IMR-90 (cell line): ENCODE measurements at regions not wholly inside any gene's neighbourhood (a gene's known extent, or its start where the extent isn't known, plus 50 kb on each side); places are given as distances from the start of the nearest gene placed in this dataset.

ENCODE experiments used
- ATAC-seq: fragments of 200-7000 bp; cut with Tn5 transposase; 2 replicates; pipeline ENCODE4 v1.9.1; 2020; ENCODE audit warnings: low read depth, mild to moderate bottlenecking, moderate library complexity
- BruUV-seq: library from RNA; stranded (reverse); fragments of 400-500 nt; replicated peaks from 2 replicates; lab custom pipeline; 2021; lab: Mats Ljungman, UMichigan
- CTCF ChIA-PET: fragments of 300-600 bp; formaldehyde crosslinking; extraction: SDS; loops from one replicate; lab custom pipeline; 2021; ENCODE audit warnings: antibody characterized with exemption; lab: Yijun Ruan, JAX
- POLR2A ChIA-PET: fragments of 300-600 bp; sonication (Branson Sonifier 250); formaldehyde crosslinking; loops from one replicate; lab custom pipeline; 2022; ENCODE audit warnings: antibody characterized with exemption; ENCODE audit not compliant: unreplicated experiment; lab: Charles Lee
- DNase-seq: peaks from one replicate; pipeline ENCODE4 v3.0.0; 2013
- H2AFZ ChIP-seq: replicated peaks from 2 replicates; pipeline ENCODE3; 2013; ENCODE audit warnings: low read length, mild to moderate bottlenecking; ENCODE audit not compliant: poor library complexity
- H2AK5ac ChIP-seq: 2 replicates; pipeline ENCODE4 v1.6.1; 2013; ENCODE audit warnings: low read depth, low read length, inconsistent platforms
- H2AK9ac ChIP-seq: replicated peaks from 2 replicates; pipeline ENCODE3; 2013; ENCODE audit warnings: mild to moderate bottlenecking, low read depth, low read length, moderate library complexity; ENCODE audit not compliant: poor library complexity
- H2BK120ac ChIP-seq: 2 replicates; pipeline ENCODE4 v1.6.1; 2013; ENCODE audit warnings: low read depth, low read length, inconsistent platforms
- H2BK15ac ChIP-seq: 3 replicates; pipeline ENCODE4 v1.6.1; 2013; ENCODE audit warnings: low read depth, low read length, inconsistent platforms
- H2BK20ac ChIP-seq: 2 replicates; pipeline ENCODE4 v1.6.1; 2013; ENCODE audit warnings: low read depth, mild to moderate bottlenecking, inconsistent platforms, low read length, moderate library complexity
- H2BK5ac ChIP-seq: 2 replicates; pipeline ENCODE4 v1.6.1; 2013; ENCODE audit warnings: mild to moderate bottlenecking, low read depth, low read length, inconsistent platforms; ENCODE audit not compliant: poor library complexity, severe bottlenecking
- H3K14ac ChIP-seq: replicated peaks from 2 replicates; pipeline ENCODE4 v1.6.1; 2013; ENCODE audit warnings: low read depth, low read length, inconsistent platforms
- H3K18ac ChIP-seq: 2 replicates; pipeline ENCODE4 v1.6.1; 2013; ENCODE audit warnings: low read depth, low read length, control low read depth
- H3K23ac ChIP-seq: 2 replicates; pipeline ENCODE4 v1.6.1; 2013; ENCODE audit warnings: low read depth, low read length, inconsistent platforms
- H3K27ac ChIP-seq: 2 replicates; pipeline ENCODE4 v1.5.1; 2013; ENCODE audit warnings: mild to moderate bottlenecking, control low read depth, low read length; ENCODE audit not compliant: insufficient read depth
- H3K27me3 ChIP-seq: 2 replicates; pipeline ENCODE4 v1.6.1; 2013; ENCODE audit warnings: low read length; ENCODE audit not compliant: control insufficient read depth, insufficient read depth
- H3K36me3 ChIP-seq: 2 replicates; pipeline ENCODE4 v1.6.1; 2013; ENCODE audit warnings: low read length, mixed read lengths; ENCODE audit not compliant: control insufficient read depth, insufficient read depth
- H3K4ac ChIP-seq: 2 replicates; pipeline ENCODE4 v1.6.1; 2013; ENCODE audit warnings: low read depth, low read length, inconsistent platforms
- H3K4me1 ChIP-seq: 2 replicates; pipeline ENCODE4 v1.6.1; 2013; ENCODE audit warnings: low read length, mixed read lengths; ENCODE audit not compliant: control insufficient read depth, insufficient read depth
- H3K4me2 ChIP-seq: 2 replicates; pipeline ENCODE4 v1.6.1; 2013; ENCODE audit warnings: low read depth, mild to moderate bottlenecking, control low read depth, low read length, moderate library complexity
- H3K4me3 ChIP-seq: 2 replicates; pipeline ENCODE4 v1.5.1; 2013; ENCODE audit warnings: low read depth, mild to moderate bottlenecking, control low read depth, low read length, moderate library complexity; ENCODE audit not compliant: insufficient read depth
- H3K56ac ChIP-seq: 2 replicates; pipeline ENCODE4 v1.6.1; 2013; ENCODE audit warnings: low read length, inconsistent platforms; ENCODE audit not compliant: insufficient read depth; ENCODE audit errors: extremely low read depth
- H3K79me1 ChIP-seq, 2 experiments: 2 replicates each; pipeline ENCODE4 v1.6.1; 2013; ENCODE audit warnings: low read length in 2 of 2, inconsistent platforms in 1 of 2, low read depth in 1 of 2
- H3K9ac ChIP-seq: 2 replicates; pipeline ENCODE4 v1.6.1; 2013; ENCODE audit warnings: low read depth, low read length, control low read depth
- H3K9me1 ChIP-seq: 2 replicates; pipeline ENCODE4 v1.6.1; 2013; ENCODE audit warnings: low read length, inconsistent platforms; ENCODE audit not compliant: insufficient read depth
- H3K9me3 ChIP-seq: 2 replicates; pipeline ENCODE4 v1.6.1; 2013; ENCODE audit warnings: low read length; ENCODE audit not compliant: control insufficient read depth, insufficient read depth
- H4K20me1 ChIP-seq: 2 replicates; pipeline ENCODE4 v1.6.1; 2013; ENCODE audit warnings: low read length, inconsistent platforms; ENCODE audit not compliant: insufficient read depth
- H4K5ac ChIP-seq: 2 replicates; pipeline ENCODE4 v1.6.1; 2013; ENCODE audit warnings: mild to moderate bottlenecking, low read depth, low read length, control low read depth
- H4K8ac ChIP-seq, 2 experiments: 2 replicates each; pipeline ENCODE4 v1.6.1; 2013; ENCODE audit warnings: low read depth in 2 of 2, low read length in 2 of 2, control low read depth in 1 of 2, inconsistent platforms in 1 of 2
- H4K91ac ChIP-seq: 2 replicates; pipeline ENCODE4 v1.6.1; 2013; ENCODE audit warnings: low read depth, low read length, inconsistent platforms; ENCODE audit not compliant: insufficient read depth
- BHLHE40 ChIP-seq: fragments of 150-350 bp; IDR thresholded peaks from 2 replicates; pipeline ENCODE4 v1.6.1; 2016; ENCODE audit warnings: mild to moderate bottlenecking, low read depth, low read length
- CEBPB ChIP-seq: IDR thresholded peaks from 2 replicates; pipeline ENCODE4 v1.6.1; 2012; ENCODE audit warnings: low read depth, low read length, improper control_type of control experiment
- CHD1 ChIP-seq: IDR thresholded peaks from 2 replicates; pipeline ENCODE4 v1.6.1; 2012; ENCODE audit warnings: low read depth, low read length, improper control_type of control experiment
- FOS ChIP-seq: fragments of 150-350 bp; IDR thresholded peaks from 2 replicates; pipeline ENCODE4 v1.6.1; 2016; ENCODE audit warnings: low read depth, low read length
- MAFK ChIP-seq: IDR thresholded peaks from 2 replicates; pipeline ENCODE4 v1.6.1; 2012; ENCODE audit warnings: low read depth, low read length, improper control_type of control experiment
- MAZ ChIP-seq: IDR thresholded peaks from 2 replicates; pipeline ENCODE4 v1.6.1; 2012; ENCODE audit warnings: low read depth, mild to moderate bottlenecking, low read length, improper control_type of control experiment, moderate library complexity, borderline replicate concordance
- MXI1 ChIP-seq: IDR thresholded peaks from 2 replicates; pipeline ENCODE4 v1.6.1; 2012; ENCODE audit warnings: low read depth, mild to moderate bottlenecking, low read length, moderate library complexity, borderline replicate concordance
- NFE2L2 ChIP-seq: fragments of 150-350 bp; IDR thresholded peaks from 2 replicates; pipeline ENCODE4 v1.6.1; 2016; ENCODE audit warnings: low read depth, mild to moderate bottlenecking, low read length
- POLR2A ChIP-seq: IDR thresholded peaks from 2 replicates; pipeline ENCODE4 v1.6.1; 2012; ENCODE audit warnings: mild to moderate bottlenecking, low read depth, low read length
- RAD21 ChIP-seq: IDR thresholded peaks from 2 replicates; pipeline ENCODE4 v1.6.1; 2012; ENCODE audit warnings: low read length, improper control_type of control experiment
- RCOR1 ChIP-seq: IDR thresholded peaks from 2 replicates; pipeline ENCODE4 v1.6.1; 2012; ENCODE audit warnings: mild to moderate bottlenecking, low read length, improper control_type of control experiment; ENCODE audit not compliant: insufficient replicate concordance
- RFX5 ChIP-seq: IDR thresholded peaks from 2 replicates; pipeline ENCODE4 v1.8.0; 2012; ENCODE audit warnings: low read depth, mild to moderate bottlenecking, low read length, moderate library complexity
- SMC3 ChIP-seq: fragments of 150-350 bp; IDR thresholded peaks from 2 replicates; pipeline ENCODE4 v1.6.1; 2016; ENCODE audit warnings: low read depth, mild to moderate bottlenecking, antibody characterized with exemption, low read length, moderate library complexity
- WGBS, 2 experiments: methylation state at CpG; one replicate each; pipeline versions ENCODE4 v1.1.5 to v1.1.7; 2013; ENCODE audit warnings: missing lambda C conversion rate in 2 of 2; ENCODE audit not compliant: insufficient read length in 1 of 2; ENCODE audit errors: extremely low coverage in 2 of 2; 5-methylcytosine and 5-hydroxymethylcytosine counted together
- dilution Hi-C: fragments of 300-500 bp; cut with HindIII; formaldehyde crosslinking; loops from one replicate; pipeline ENCODE4 v1.14.3; 2018; ENCODE audit warnings: low sequenced_read_pairs; ENCODE audit not compliant: unreplicated experiment
- in situ Hi-C: fragments of 300-500 bp; cut with MboI; formaldehyde crosslinking; loops from 3 replicates; pipeline ENCODE4 v1.14.3; 2019; ENCODE audit warnings: low sequenced_read_pairs, inconsistent platforms, mixed read lengths
- intact Hi-C: fragments of 100-400 bp; cut with micrococcal nuclease; formaldehyde crosslinking; loops from 2 replicates; pipeline ENCODE4 v1.10.0; 2022
- TF ChIP-seq, protein P1 (sequence below): fragments of 150-350 bp; IDR thresholded peaks from 2 replicates; pipeline ENCODE4 v1.6.1; 2016; ENCODE audit warnings: low read depth, mild to moderate bottlenecking, low read length, moderate library complexity, borderline replicate concordance
- TF ChIP-seq, protein P2 (sequence below): conservative IDR thresholded peaks from 2 replicates; pipeline ENCODE4 v1.5.1; 2012; ENCODE audit warnings: mild to moderate bottlenecking, low read depth, low read length, improper control_type of control experiment
- TF ChIP-seq, protein P3 (sequence below): fragments of 150-350 bp; IDR thresholded peaks from 2 replicates; pipeline ENCODE4 v1.6.1; 2017; ENCODE audit warnings: mild to moderate bottlenecking, antibody characterized with exemption, low read length, low read depth

DNA sequence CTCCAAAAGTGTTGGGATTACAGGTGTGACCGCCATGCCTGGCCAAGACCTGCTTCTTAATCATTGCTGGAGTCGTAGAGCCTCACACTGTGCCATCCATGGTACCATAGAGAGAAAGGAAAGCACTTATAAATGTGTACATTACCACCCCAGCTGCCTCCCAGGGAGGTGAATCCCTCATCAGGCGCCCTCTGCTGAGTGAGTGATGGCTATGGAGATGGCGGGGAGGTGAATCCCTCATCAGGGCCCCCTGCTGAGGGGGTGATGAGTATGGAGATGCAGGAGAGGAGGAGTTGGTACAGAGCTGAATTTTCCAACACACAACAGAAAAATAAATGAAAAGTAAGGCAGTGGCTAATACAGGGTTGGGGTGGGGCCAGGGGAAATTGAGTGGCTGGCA is 263.4 kb downstream of the UQCRFS1 start:
- H2BK5ac ChIP-seq, result no peak overlapping the region
- H3K9ac ChIP-seq, result no peak overlapping the region
- intact Hi-C loops (no loop called here), in situ Hi-C loops (no loop called here), dilution Hi-C loops (no loop called here)
- no peak overlapping the region for H3K56ac ChIP-seq
- H2AFZ ChIP-seq, result no peak overlapping the region
- no CpG with 5 or more reads among the region's 4 CpGs for WGBS, 2 experiments
- H3K27me3 ChIP-seq, result no peaks in the 10 kb centered on the region
- no peak overlapping the region for H3K18ac ChIP-seq
- BruUV-seq, result no TSS peak
- no peaks in the 10 kb centered on the region for H3K9me1 ChIP-seq
- H3K4me3 ChIP-seq, result no peak overlapping the region
- ATAC-seq (no peak), DNase-seq (no peak)
- H2AK5ac ChIP-seq, result no peak overlapping the region
- H2BK15ac ChIP-seq, result no peak overlapping the region
- no peak overlapping the region for H4K91ac ChIP-seq
- POLR2A ChIA-PET, result no interaction called here
- TF ChIP-seq, protein P1, sequence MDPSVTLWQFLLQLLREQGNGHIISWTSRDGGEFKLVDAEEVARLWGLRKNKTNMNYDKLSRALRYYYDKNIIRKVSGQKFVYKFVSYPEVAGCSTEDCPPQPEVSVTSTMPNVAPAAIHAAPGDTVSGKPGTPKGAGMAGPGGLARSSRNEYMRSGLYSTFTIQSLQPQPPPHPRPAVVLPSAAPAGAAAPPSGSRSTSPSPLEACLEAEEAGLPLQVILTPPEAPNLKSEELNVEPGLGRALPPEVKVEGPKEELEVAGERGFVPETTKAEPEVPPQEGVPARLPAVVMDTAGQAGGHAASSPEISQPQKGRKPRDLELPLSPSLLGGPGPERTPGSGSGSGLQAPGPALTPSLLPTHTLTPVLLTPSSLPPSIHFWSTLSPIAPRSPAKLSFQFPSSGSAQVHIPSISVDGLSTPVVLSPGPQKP, result no peak
- TF ChIP-seq BHLHE40 (no peak), CHD1 (no peak), NFE2L2 (no peak), SMC3 (no peak), FOS (no peak), MAZ (no peak), RAD21 (no peak), MAFK (no peak), CEBPB (no peak), MXI1 (no peak), POLR2A (no peak), RFX5 (no peak), RCOR1 (no peak)
- TF ChIP-seq, protein P2, sequence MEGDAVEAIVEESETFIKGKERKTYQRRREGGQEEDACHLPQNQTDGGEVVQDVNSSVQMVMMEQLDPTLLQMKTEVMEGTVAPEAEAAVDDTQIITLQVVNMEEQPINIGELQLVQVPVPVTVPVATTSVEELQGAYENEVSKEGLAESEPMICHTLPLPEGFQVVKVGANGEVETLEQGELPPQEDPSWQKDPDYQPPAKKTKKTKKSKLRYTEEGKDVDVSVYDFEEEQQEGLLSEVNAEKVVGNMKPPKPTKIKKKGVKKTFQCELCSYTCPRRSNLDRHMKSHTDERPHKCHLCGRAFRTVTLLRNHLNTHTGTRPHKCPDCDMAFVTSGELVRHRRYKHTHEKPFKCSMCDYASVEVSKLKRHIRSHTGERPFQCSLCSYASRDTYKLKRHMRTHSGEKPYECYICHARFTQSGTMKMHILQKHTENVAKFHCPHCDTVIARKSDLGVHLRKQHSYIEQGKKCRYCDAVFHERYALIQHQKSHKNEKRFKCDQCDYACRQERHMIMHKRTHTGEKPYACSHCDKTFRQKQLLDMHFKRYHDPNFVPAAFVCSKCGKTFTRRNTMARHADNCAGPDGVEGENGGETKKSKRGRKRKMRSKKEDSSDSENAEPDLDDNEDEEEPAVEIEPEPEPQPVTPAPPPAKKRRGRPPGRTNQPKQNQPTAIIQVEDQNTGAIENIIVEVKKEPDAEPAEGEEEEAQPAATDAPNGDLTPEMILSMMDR, result no peak
- TF ChIP-seq, protein P3, sequence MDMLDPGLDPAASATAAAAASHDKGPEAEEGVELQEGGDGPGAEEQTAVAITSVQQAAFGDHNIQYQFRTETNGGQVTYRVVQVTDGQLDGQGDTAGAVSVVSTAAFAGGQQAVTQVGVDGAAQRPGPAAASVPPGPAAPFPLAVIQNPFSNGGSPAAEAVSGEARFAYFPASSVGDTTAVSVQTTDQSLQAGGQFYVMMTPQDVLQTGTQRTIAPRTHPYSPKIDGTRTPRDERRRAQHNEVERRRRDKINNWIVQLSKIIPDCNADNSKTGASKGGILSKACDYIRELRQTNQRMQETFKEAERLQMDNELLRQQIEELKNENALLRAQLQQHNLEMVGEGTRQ, result no peak
- no peak overlapping the region for H3K14ac ChIP-seq
- H4K20me1 ChIP-seq, result no peaks in the 10 kb centered on the region
- no peak overlapping the region for H3K27ac ChIP-seq
- H2BK120ac ChIP-seq, result no peak overlapping the region
- H3K23ac ChIP-seq, result no peak overlapping the region
- no peaks in the 10 kb centered on the region for H3K79me1 ChIP-seq
- no peak overlapping the region for H2AK9ac ChIP-seq
- no peak overlapping the region for H4K5ac ChIP-seq
- H3K4me1 ChIP-seq, result no peaks in the 10 kb centered on the region
- H2BK20ac ChIP-seq, result no peak overlapping the region
- CTCF ChIA-PET, result no interaction called here
- H3K4ac ChIP-seq, result no peak overlapping the region
- H3K4me2 ChIP-seq, result no peak overlapping the region
- H3K9me3 ChIP-seq, result no peaks in the 10 kb centered on the region
- H3K36me3 ChIP-seq, result no peaks in the 10 kb centered on the region
- H4K8ac ChIP-seq, result no peak overlapping the region
